IPS-18a (cell line): ENCODE measurements at regions not wholly inside any gene's neighbourhood (a gene's known extent, or its start where the extent isn't known, plus 50 kb on each side); places are given as distances from the start of the nearest gene placed in this dataset.

Experiments
- H3K27ac ChIP-seq: one replicate; pipeline ENCODE4 v1.5.1; 2013; ENCODE audit warnings: low read length
- H3K27me3 ChIP-seq: one replicate; pipeline ENCODE4 v1.6.1; 2013; ENCODE audit warnings: mild to moderate bottlenecking, low read length; ENCODE audit not compliant: control insufficient read depth, insufficient read depth
- H3K36me3 ChIP-seq: one replicate; pipeline ENCODE4 v1.6.1; 2013; ENCODE audit warnings: low read depth, low read length; ENCODE audit not compliant: control insufficient read depth
- H3K4me1 ChIP-seq: one replicate; pipeline ENCODE4 v1.6.1; 2013; ENCODE audit warnings: low read depth, low read length; ENCODE audit not compliant: control insufficient read depth
- H3K4me3 ChIP-seq: one replicate; pipeline ENCODE4 v1.5.1; 2013; ENCODE audit warnings: low read length
- H3K9ac ChIP-seq: one replicate; pipeline ENCODE4 v1.6.1; 2013; ENCODE audit warnings: mild to moderate bottlenecking, low read length, moderate library complexity
- H3K9me3 ChIP-seq: one replicate; pipeline ENCODE4 v1.6.1; 2013; ENCODE audit warnings: low read depth, low read length; ENCODE audit not compliant: control insufficient read depth

GRCh38 chrX:148185631-148186030 lies 204.5 kb downstream of the FMR1NB start:
- Histone ChIP-seq H3K4me3 (no peak overlapping the region), H3K27ac (no peak overlapping the region), H3K27me3 (no peaks in the 10 kb centered on the region), H3K4me1 (no peaks in the 10 kb centered on the region), H3K9ac (no peak overlapping the region), H3K36me3 (no peaks in the 10 kb centered on the region), H3K9me3 (peaks cover 23% of the 10 kb centered on the region)

DNA sequence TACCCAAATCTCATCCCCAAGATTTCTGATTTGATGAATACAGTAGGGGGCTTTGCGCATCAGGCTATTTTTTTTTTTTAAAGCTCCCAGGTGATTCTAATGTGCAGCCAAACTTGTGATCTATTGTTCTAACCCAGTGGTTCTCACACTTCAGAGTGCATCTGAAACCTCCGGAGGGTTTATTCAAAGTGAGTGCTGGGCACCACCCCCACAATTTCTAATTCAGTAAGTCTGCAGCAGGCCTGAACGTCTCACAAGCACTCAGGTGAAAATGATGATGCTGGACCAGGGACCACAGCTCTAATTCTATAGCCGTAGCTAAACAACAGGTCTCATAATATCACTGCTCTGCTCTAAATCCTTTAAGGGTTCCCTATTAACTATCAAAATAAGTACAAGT lies 211.4 kb downstream of the FMR1NB start:
- Histone ChIP-seq H3K4me1 (no peaks in the 10 kb centered on the region), H3K36me3 (no peaks in the 10 kb centered on the region), H3K27ac (no peak overlapping the region), H3K4me3 (no peak overlapping the region), H3K27me3 (no peaks in the 10 kb centered on the region), H3K9ac (no peak overlapping the region), H3K9me3 (peaks cover 57% of the 10 kb centered on the region)

DNA sequence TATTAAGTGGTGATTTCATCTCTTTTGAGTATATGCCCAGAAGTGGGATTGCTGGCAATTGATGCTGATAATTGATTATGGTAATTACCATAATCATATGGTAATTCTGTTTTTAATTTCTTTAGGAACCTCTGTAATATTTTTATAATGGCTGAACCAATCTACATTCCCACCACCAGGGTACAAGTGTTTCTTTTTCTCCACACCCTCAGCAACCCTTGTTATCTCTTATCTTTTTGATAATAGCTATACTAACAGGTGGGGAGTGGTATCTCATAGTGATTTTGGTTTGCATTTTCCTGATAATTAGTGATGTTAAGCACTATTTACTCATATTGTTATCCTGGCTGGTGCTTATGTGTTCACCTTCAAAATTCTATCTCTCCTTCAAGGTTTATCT lies 212.6 kb downstream of the FMR1NB start:
- Histone ChIP-seq H3K27ac (no peak overlapping the region), H3K9me3 (peaks cover 53% of the 10 kb centered on the region), H3K36me3 (no peaks in the 10 kb centered on the region), H3K9ac (no peak overlapping the region), H3K27me3 (no peaks in the 10 kb centered on the region), H3K4me3 (no peak overlapping the region), H3K4me1 (no peaks in the 10 kb centered on the region)

DNA sequence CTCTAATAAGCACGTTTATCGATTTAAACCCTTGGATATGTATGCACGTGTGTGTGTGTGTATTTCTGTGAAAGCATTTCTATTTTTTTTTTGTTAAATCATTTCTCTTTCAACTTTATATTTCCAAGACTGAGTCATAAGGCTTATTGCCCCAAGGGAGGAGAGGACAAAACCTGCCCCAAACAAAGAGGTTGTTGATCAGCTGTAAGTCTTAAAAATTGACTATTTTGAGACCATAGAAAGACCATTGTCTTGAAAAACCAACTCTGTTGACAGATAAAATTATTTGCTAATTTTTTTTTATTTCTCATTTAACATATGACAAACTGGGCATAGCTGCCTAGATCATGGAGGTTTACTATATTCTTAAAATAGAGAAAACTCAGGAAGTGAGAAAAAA lies 222.4 kb downstream of the FMR1NB start:
- Histone ChIP-seq H3K36me3 (no peaks in the 10 kb centered on the region), H3K27ac (no peak overlapping the region), H3K4me3 (no peak overlapping the region), H3K27me3 (no peaks in the 10 kb centered on the region), H3K9ac (no peak overlapping the region), H3K4me1 (no peaks in the 10 kb centered on the region), H3K9me3 (peaks cover 22% of the 10 kb centered on the region)

DNA sequence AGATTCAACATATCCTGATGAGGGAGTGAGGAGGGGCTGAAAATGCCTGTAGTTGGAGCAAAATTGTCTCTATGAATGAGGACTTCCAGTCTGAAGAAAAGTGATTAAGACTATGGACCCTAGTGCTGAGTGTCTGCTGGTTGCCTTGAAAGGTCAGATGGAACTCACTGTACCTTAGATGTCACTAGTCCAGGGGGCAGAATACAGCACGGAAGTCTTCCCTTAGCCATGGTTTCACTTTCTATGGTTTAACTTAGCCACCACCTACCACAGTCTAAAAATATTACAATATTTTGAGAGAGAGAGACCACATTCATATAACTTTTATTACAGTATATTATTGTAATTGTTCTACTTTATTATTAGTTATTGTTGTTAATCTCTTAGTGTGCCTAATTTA lies 223.1 kb downstream of the FMR1NB start:
- peaks cover 18% of the 10 kb centered on the region for H3K9me3 ChIP-seq
- H3K4me3 ChIP-seq, result no peak overlapping the region
- H3K27ac ChIP-seq, result no peak overlapping the region
- no peaks in the 10 kb centered on the region for H3K27me3 ChIP-seq
- no peaks in the 10 kb centered on the region for H3K4me1 ChIP-seq
- H3K9ac ChIP-seq, result no peak overlapping the region
- H3K36me3 ChIP-seq, result no peaks in the 10 kb centered on the region

- no peaks in the 10 kb centered on the region for H3K4me1 ChIP-seq
- H3K27ac ChIP-seq, result no peak overlapping the region
- no peaks in the 10 kb centered on the region for H3K27me3 ChIP-seq
- H3K9ac ChIP-seq, result no peak overlapping the region
- H3K36me3 ChIP-seq, result no peaks in the 10 kb centered on the region
- H3K9me3 ChIP-seq, result peaks cover 16% of the 10 kb centered on the region
- no peak overlapping the region for H3K4me3 ChIP-seq
Measured at GRCh38 chrX:148214786-148215185, 233.6 kb downstream of the FMR1NB start.

GRCh38 chrX:148215726-148216125 lies 234.6 kb downstream of the FMR1NB start:
- H3K36me3 ChIP-seq, result no peaks in the 10 kb centered on the region
- peaks cover 13% of the 10 kb centered on the region for H3K9me3 ChIP-seq
- no peak overlapping the region for H3K9ac ChIP-seq
- H3K4me3 ChIP-seq, result no peak overlapping the region
- H3K27me3 ChIP-seq, result no peaks in the 10 kb centered on the region
- no peak overlapping the region for H3K27ac ChIP-seq
- H3K4me1 ChIP-seq, result no peaks in the 10 kb centered on the region

DNA sequence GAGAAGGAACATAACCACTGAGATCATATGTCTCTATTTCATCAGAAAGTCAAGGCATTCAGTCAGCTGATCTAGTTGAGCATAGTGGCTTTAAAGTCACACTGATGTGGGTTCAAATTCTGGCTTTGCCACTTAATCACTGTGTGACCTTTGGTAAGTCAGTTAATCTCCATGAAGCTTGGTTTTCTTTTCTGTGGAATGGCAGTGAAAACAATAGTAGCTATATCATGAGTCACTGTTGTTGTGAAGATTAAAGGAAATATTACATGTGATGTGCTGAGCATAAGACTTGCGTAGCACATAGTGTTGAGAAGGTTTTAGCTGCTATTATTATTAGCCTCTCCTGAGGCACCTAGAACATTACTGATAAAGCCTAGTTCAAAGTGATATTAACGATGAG lies 242.2 kb downstream of the FMR1NB start:
- H3K4me1 ChIP-seq, result no peaks in the 10 kb centered on the region
- no peak overlapping the region for H3K9ac ChIP-seq
- H3K9me3 ChIP-seq, result peaks cover 19% of the 10 kb centered on the region
- H3K27me3 ChIP-seq, result no peaks in the 10 kb centered on the region
- no peak overlapping the region for H3K27ac ChIP-seq
- no peaks in the 10 kb centered on the region for H3K36me3 ChIP-seq
- H3K4me3 ChIP-seq, result no peak overlapping the region

- H3K4me3 ChIP-seq, result no peak overlapping the region
- H3K4me1 ChIP-seq, result no peaks in the 10 kb centered on the region
- no peak overlapping the region for H3K27ac ChIP-seq
- H3K9ac ChIP-seq, result no peak overlapping the region
- H3K27me3 ChIP-seq, result no peaks in the 10 kb centered on the region
- no peaks in the 10 kb centered on the region for H3K36me3 ChIP-seq
- H3K9me3 ChIP-seq, result peaks cover 11% of the 10 kb centered on the region
Measured at GRCh38 chrX:148228521-148228920, 247.4 kb downstream of the FMR1NB start.

DNA sequence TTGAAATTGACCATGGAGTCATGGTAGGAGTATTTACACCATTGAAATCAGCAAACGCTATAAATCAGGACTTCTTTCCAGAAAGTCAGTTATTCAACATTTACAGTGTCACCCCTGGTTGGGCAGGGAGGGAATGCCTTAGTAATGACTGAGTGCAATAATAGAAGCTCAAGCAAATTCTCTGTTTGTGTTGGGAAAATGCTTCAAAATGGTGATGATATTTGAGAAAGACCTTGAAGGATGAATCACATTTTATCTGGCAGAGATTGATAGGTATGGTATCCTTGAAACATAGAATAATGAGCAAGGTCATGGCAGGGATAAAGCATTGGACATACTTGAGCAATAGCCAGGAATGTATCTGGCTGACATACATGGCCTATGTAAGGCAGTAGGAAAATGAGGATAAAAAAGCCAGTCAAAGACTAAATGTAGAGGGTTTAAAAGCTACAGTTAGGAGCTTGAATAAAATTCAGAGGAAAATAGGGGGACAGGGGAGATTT lies 248.7 kb downstream of the FMR1NB start:
- Histone ChIP-seq H3K4me3 (no peak overlapping the region), H3K27ac (no peak overlapping the region), H3K27me3 (no peaks in the 10 kb centered on the region), H3K36me3 (no peaks in the 10 kb centered on the region), H3K9ac (no peak overlapping the region), H3K4me1 (no peaks in the 10 kb centered on the region), H3K9me3 (peaks cover 9% of the 10 kb centered on the region)

- Histone ChIP-seq H3K27me3 (no peaks in the 10 kb centered on the region), H3K4me3 (no peak overlapping the region), H3K9ac (no peak overlapping the region), H3K27ac (no peak overlapping the region), H3K9me3 (peaks cover 16% of the 10 kb centered on the region), H3K4me1 (no peaks in the 10 kb centered on the region), H3K36me3 (no peaks in the 10 kb centered on the region)
Measured at GRCh38 chrX:148259990-148260389, 240.4 kb upstream of the AFF2 start.

DNA sequence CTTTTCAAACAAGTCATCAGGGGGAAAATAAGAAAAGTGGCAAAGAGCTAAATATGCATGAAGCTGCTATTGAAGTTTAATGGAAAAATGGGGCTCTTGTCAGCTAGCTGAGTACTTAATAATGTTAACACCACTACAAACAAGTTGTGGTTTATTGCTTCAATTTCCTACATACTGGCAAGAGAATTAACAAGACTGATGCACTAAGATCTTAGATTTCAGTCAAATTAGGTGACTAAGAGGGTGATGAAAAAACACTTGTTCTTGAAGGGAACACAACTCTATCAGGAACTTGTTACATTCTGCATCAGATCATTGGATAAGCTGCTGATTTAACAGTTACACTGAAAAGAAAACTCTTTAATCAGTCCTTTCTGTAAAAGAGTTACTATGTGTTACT lies 234.6 kb upstream of the AFF2 start:
- Histone ChIP-seq H3K4me1 (no peaks in the 10 kb centered on the region), H3K27ac (no peak overlapping the region), H3K36me3 (no peaks in the 10 kb centered on the region), H3K9ac (no peak overlapping the region), H3K4me3 (no peak overlapping the region), H3K27me3 (no peaks in the 10 kb centered on the region), H3K9me3 (peaks cover 12% of the 10 kb centered on the region)
